Progenitor cell of endocrine pancreas (in vitro differentiated cells): ENCODE measurements at regions not wholly inside any gene's neighbourhood (a gene's known extent, or its start where the extent isn't known, plus 50 kb on each side); places are given as distances from the start of the nearest gene placed in this dataset.

Experiments used
- DNase-seq: peaks from one replicate; pipeline ENCODE4 v3.0.0; 2021; ENCODE audit warnings: low spot score; ENCODE audit not compliant: unreplicated experiment
- H3K27ac Mint-ChIP-seq: 2 replicates; pipeline ENCODE4 v1.8.0; 2021; ENCODE audit warnings: mild to moderate bottlenecking, moderate library complexity, mixed read lengths
- H3K27me3 Mint-ChIP-seq: 2 replicates; pipeline ENCODE4 v1.8.0; 2021; ENCODE audit warnings: mixed read lengths
- H3K36me3 Mint-ChIP-seq: 2 replicates; pipeline ENCODE4 v1.8.0; 2022; ENCODE audit warnings: mixed read lengths; ENCODE audit not compliant: insufficient read depth
- H3K4me1 Mint-ChIP-seq: 2 replicates; pipeline ENCODE4 v1.8.0; 2021; ENCODE audit warnings: low read depth, mixed read lengths
- H3K4me3 Mint-ChIP-seq: 2 replicates; pipeline ENCODE4 v1.8.0; 2021; ENCODE audit warnings: low read depth, mild to moderate bottlenecking, moderate library complexity, mixed read lengths
- H3K9me3 Mint-ChIP-seq: 2 replicates; pipeline ENCODE4 v1.8.0; 2021; ENCODE audit warnings: low read depth, mixed read lengths
- CTCF ChIP-seq: fragments of 200-600 bp; sonication (generic); IDR thresholded peaks from one replicate; pipeline ENCODE4 v1.5.0; 2021; ENCODE audit warnings: antibody characterized with exemption, mild to moderate bottlenecking; ENCODE audit not compliant: unreplicated experiment

- H3K9me3 Mint-ChIP-seq: no peaks in the 10 kb centered on the region
- H3K4me3 Mint-ChIP-seq: no peak overlapping the region
- no peak for TF ChIP-seq CTCF
- DNase-seq: no peak
- H3K27me3 Mint-ChIP-seq: peaks cover 2% of the 10 kb centered on the region
- H3K36me3 Mint-ChIP-seq: no peaks in the 10 kb centered on the region
- no peaks in the 10 kb centered on the region for H3K4me1 Mint-ChIP-seq
- no peak overlapping the region for H3K27ac Mint-ChIP-seq
These were observed 565.7 kb upstream of the ANKRD30A start for GRCh38 chr10:36559412-36560400.

- Mint-ChIP-seq H3K27ac (no peak overlapping the region), H3K4me3 (no peak overlapping the region), H3K27me3 (peaks cover 2% of the 10 kb centered on the region), H3K36me3 (no peaks in the 10 kb centered on the region), H3K9me3 (no peaks in the 10 kb centered on the region), H3K4me1 (peaks cover 2% of the 10 kb centered on the region)
- DNase-seq: no peak
- TF ChIP-seq CTCF: no peak
These were observed 568.9 kb upstream of the ANKRD30A start for GRCh38 chr10:36556468-36556867.

GRCh38 chr10:36555036-36555435 lies 570.4 kb upstream of the ANKRD30A start:
- DNase-seq: no peak
- H3K9me3 Mint-ChIP-seq: no peaks in the 10 kb centered on the region
- no peak overlapping the region for H3K27ac Mint-ChIP-seq
- no peaks in the 10 kb centered on the region for H3K36me3 Mint-ChIP-seq
- H3K4me3 Mint-ChIP-seq: no peak overlapping the region
- no peak for TF ChIP-seq CTCF
- H3K4me1 Mint-ChIP-seq: peaks cover 2% of the 10 kb centered on the region
- H3K27me3 Mint-ChIP-seq: peaks cover 2% of the 10 kb centered on the region

GRCh38 chr10:36547965-36548364 lies 577.4 kb upstream of the ANKRD30A start:
- H3K4me1 Mint-ChIP-seq: peaks cover 4% of the 10 kb centered on the region
- no peak for TF ChIP-seq CTCF
- no peaks in the 10 kb centered on the region for H3K9me3 Mint-ChIP-seq
- H3K36me3 Mint-ChIP-seq: no peaks in the 10 kb centered on the region
- H3K27ac Mint-ChIP-seq: no peak overlapping the region
- no peak overlapping the region for H3K4me3 Mint-ChIP-seq
- no peaks in the 10 kb centered on the region for H3K27me3 Mint-ChIP-seq
- DNase-seq: no peak

- Mint-ChIP-seq H3K4me1 (peaks cover 14% of the 10 kb centered on the region), H3K27me3 (no peaks in the 10 kb centered on the region), H3K27ac (peak overlapping the region; percentile 78), H3K36me3 (no peaks in the 10 kb centered on the region), H3K4me3 (no peak overlapping the region), H3K9me3 (no peaks in the 10 kb centered on the region)
- DNase-seq: no peak
- TF ChIP-seq CTCF: no peak
These were observed 582.9 kb upstream of the ANKRD30A start for GRCh38 chr10:36542493-36542892.
